ENCODE measurements at regions not wholly inside any gene's neighbourhood (a gene's known extent, or its start where the extent isn't known, plus 50 kb on each side); places are given as distances from the start of the nearest gene placed in this dataset.

DNA sequence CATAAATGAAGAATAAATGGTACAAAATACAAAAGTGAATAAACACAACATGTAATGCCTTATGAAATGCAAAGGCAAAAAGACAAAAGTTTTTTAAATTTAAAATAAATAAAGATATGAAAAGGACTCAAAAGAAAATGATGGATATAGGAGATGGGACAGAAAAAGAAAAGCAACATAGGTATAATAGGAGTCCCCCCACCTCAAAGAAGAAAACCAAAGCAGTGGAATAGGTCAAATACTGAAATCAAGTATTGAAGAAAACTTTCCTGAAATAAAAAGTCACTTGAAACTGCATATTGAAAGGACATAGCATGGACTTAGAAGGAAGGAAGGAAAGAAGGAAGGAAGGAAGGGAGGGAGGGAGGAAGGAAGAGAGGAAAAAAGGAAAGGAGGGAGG is 110.0 kb upstream of the FAM204A start:
- CTCF ChIA-PET = interaction anchor here (0.6 kb wide), 1 partner anchor 1312 kb away, joined by 4 read pairs; no protein-coding TSS in a partner anchor
- no peaks in the 10 kb centered on the region for H3K27me3 ChIP-seq (ENCODE audit: control insufficient read depth, insufficient read depth, low read length)
- DNase-seq (ENCODE audit: low read depth) = no peak
- no peaks in the 10 kb centered on the region for H3K36me3 ChIP-seq (ENCODE audit: control insufficient read depth, insufficient read depth, low read length)
- TF ChIP-seq, protein P1, sequence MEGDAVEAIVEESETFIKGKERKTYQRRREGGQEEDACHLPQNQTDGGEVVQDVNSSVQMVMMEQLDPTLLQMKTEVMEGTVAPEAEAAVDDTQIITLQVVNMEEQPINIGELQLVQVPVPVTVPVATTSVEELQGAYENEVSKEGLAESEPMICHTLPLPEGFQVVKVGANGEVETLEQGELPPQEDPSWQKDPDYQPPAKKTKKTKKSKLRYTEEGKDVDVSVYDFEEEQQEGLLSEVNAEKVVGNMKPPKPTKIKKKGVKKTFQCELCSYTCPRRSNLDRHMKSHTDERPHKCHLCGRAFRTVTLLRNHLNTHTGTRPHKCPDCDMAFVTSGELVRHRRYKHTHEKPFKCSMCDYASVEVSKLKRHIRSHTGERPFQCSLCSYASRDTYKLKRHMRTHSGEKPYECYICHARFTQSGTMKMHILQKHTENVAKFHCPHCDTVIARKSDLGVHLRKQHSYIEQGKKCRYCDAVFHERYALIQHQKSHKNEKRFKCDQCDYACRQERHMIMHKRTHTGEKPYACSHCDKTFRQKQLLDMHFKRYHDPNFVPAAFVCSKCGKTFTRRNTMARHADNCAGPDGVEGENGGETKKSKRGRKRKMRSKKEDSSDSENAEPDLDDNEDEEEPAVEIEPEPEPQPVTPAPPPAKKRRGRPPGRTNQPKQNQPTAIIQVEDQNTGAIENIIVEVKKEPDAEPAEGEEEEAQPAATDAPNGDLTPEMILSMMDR (IDR thresholded peaks at IDR 0.05; ENCODE audit: insufficient read depth, low read depth, low read length) = no peak
- POLR2A ChIA-PET = no interaction called here
- no peak overlapping the region for H3K4me3 ChIP-seq (ENCODE audit: low read depth, low read length)

DNA sequence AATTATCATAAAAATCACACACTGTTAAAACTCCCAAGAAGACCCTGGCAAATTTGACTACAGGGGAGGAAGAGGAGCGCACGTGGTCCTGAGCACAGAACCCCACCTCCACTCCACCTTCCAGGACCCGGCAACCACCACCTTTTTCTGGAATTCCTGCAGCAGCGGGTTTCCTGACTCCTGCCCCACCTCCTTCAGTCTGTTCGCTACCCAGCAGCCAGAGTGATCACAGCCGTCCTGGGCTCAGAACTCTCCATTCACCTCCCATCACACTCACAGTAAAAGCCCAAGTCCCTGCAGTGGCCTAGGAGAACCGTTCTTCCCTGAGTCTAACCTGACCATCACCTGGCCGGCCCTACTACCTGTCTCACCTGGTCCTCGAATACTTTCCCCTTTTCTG is 107.4 kb upstream of the FAM204A start:
- Histone ChIP-seq H3K4me3 (ENCODE audit: low read depth, low read length) (no peak overlapping the region), H3K27me3 (ENCODE audit: control insufficient read depth, insufficient read depth, low read length) (no peaks in the 10 kb centered on the region; the same call in 1 of the 2 replicates), H3K36me3 (ENCODE audit: control insufficient read depth, insufficient read depth, low read length) (no peaks in the 10 kb centered on the region)
- no peak for DNase-seq (ENCODE audit: low read depth)
- ChIA-PET CTCF (interaction anchor here (3.2 kb wide), 1 partner anchor 11 kb away, joined by 18 read pairs; no protein-coding TSS in a partner anchor), POLR2A (no interaction called here)
- TF ChIP-seq, protein P1 (IDR thresholded peaks at IDR 0.05; ENCODE audit: insufficient read depth, low read depth, low read length) = no peak

DNA sequence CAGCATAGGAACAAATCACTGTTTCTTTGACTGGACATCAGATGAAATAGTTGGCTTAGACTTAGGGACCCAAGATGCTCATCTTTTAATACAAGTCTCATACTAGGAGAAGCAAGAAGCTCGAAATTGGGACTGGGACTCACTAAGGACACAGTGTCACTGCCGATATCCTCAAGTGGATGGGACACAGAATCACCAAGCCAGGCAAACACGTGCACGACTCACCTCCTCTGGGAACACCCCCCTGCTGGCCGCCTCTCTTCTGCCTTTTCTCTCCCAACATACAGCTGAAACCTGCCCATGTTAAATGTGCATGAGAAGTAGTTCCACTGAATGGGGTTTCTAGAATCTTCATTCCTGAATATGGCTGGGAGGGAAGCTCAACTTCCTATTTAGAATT is 106.6 kb upstream of the FAM204A start:
- no peak for DNase-seq (ENCODE audit: low read depth)
- Histone ChIP-seq H3K36me3 (ENCODE audit: control insufficient read depth, insufficient read depth, low read length) (no peaks in the 10 kb centered on the region), H3K27me3 (ENCODE audit: control insufficient read depth, insufficient read depth, low read length) (no peaks in the 10 kb centered on the region; the same call in 1 of the 2 replicates), H3K4me3 (ENCODE audit: low read depth, low read length) (no peak overlapping the region)
- ChIA-PET POLR2A (no interaction called here), CTCF (interaction anchor here (3.2 kb wide), 1 partner anchor 12 kb away, joined by 18 read pairs; no protein-coding TSS in a partner anchor)
- TF ChIP-seq, protein P1 (IDR thresholded peaks at IDR 0.05; ENCODE audit: insufficient read depth, low read depth, low read length) = no peak

DNA sequence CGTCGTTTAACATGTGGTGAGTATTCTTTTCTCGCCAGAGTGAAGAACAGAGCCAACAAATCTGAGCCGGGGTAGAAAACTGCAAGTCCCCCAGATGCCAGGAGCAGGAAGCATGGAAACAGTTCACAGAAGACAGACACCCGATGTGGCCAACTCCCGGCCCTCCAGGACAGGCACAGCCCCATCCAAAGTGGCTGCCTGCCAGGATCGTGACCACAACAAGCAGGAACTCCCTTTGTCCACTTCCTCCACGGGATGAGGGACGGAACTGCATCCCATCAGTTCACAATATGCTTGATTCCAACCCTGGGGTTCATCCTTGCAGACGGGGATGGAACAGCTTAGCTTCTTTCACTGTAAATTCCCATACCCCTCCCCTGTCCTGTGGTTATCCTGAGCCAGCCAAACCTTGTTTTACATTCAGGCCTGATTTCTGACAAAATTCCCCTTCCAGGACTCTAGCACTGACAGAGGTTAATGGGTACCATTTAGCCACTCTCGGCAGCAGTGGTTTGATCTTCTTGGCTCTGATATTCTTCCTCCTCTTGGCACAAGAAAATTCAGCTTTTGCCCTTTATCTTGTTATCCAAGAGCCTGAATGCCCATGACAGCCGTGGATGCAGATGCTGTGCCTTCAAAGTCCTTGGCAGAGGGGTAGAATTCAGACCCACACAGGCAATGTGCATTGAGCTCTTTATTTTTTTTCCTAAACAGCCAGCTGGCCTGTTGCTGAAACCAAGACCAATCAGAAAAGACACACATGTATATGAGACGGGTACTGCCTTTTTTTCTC is 105.5 kb upstream of the FAM204A start:
- no peak overlapping the region for H3K4me3 ChIP-seq (ENCODE audit: low read depth, low read length)
- H3K36me3 ChIP-seq (ENCODE audit: control insufficient read depth, insufficient read depth, low read length) = no peaks in the 10 kb centered on the region
- POLR2A ChIA-PET = no interaction called here
- CTCF ChIA-PET = interaction anchor here (3.2 kb wide), 1 partner anchor 13 kb away, joined by 18 read pairs; no protein-coding TSS in a partner anchor
- DNase-seq (ENCODE audit: low read depth) = no peak
- no peaks in the 10 kb centered on the region; the same call in 1 of the 2 replicates for H3K27me3 ChIP-seq (ENCODE audit: control insufficient read depth, insufficient read depth, low read length)
- TF ChIP-seq, protein P1 (IDR thresholded peaks at IDR 0.05; ENCODE audit: insufficient read depth, low read depth, low read length) = no peak

DNA sequence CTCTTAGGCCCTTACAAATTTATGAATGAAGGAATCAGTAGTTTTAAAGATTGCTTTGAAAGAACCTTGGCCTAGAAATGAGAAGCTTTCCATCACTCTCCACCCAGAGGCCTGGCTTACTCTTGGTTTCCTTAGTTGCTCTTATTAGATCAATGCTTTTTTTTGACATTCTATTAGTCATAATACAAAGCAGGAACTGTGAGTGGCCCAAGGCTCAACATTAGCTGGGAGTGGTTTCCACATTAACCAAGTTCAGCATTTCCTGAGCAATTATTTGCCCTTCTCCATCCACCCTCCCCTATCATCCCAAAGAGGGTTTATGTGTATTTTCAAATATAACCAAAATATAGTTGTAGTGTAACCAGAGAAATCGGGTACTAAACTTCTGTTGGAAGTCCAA is 103.4 kb upstream of the FAM204A start:
- H3K27me3 ChIP-seq (ENCODE audit: control insufficient read depth, insufficient read depth, low read length) = no peaks in the 10 kb centered on the region; the same call in 1 of the 2 replicates
- POLR2A ChIA-PET = no interaction called here
- no peak for DNase-seq (ENCODE audit: low read depth)
- no peak overlapping the region for H3K4me3 ChIP-seq (ENCODE audit: low read depth, low read length)
- CTCF ChIA-PET = interaction anchor here (3.7 kb wide), 1 partner anchor 14 kb away, joined by 20 read pairs; no protein-coding TSS in a partner anchor
- no peaks in the 10 kb centered on the region for H3K36me3 ChIP-seq (ENCODE audit: control insufficient read depth, insufficient read depth, low read length)
- TF ChIP-seq, protein P1 (IDR thresholded peaks at IDR 0.05; ENCODE audit: insufficient read depth, low read depth, low read length) = no peak
